Astrocyte of the spinal cord (primary cell): ENCODE measurements at regions not wholly inside any gene's neighbourhood (a gene's known extent, or its start where the extent isn't known, plus 50 kb on each side); places are given as distances from the start of the nearest gene placed in this dataset.

ENCODE experiments used
- DNase-seq: peaks from one replicate; pipeline ENCODE4 v3.0.0; 2011; ENCODE audit warnings: low read depth, low spot score
- H3K4me3 ChIP-seq: 2 replicates; pipeline ENCODE4 v1.5.1; 2011; ENCODE audit warnings: low read depth, mild to moderate bottlenecking, low read length, moderate library complexity
- CTCF ChIP-seq: IDR thresholded peaks from 2 replicates; pipeline ENCODE4 v1.5.1; 2012; ENCODE audit warnings: low read depth, mild to moderate bottlenecking, low read length, inconsistent platforms
- in situ Hi-C: cut with HindIII; loops from 2 replicates; pipeline ENCODE4 v1.10.0; 2017; ENCODE audit warnings: low sequenced_read_pairs

- no peak for TF ChIP-seq CTCF
- no peak for DNase-seq
- H3K4me3 ChIP-seq = no peak overlapping the region
- in situ Hi-C loops = no loop called here
These were observed 225.8 kb downstream of the TTC32 start for GRCh38 chr2:19675856-19676460.

- in situ Hi-C loops = no loop called here
- no peak for TF ChIP-seq CTCF
- no peak overlapping the region for H3K4me3 ChIP-seq
- DNase-seq = no peak
These were observed 226.7 kb downstream of the TTC32 start for GRCh38 chr2:19675003-19675629.

GRCh38 chr2:19674051-19675002 lies 227.5 kb downstream of the TTC32 start:
- in situ Hi-C loops = no loop called here
- DNase-seq = no peak

GRCh38 chr2:19673213-19673791 lies 228.5 kb downstream of the TTC32 start:
- DNase-seq = peak; percentile 41
- no peak for TF ChIP-seq CTCF
- no peak overlapping the region for H3K4me3 ChIP-seq
- in situ Hi-C loops = no loop called here

More at GRCh38 chr2:19674051-19675002, 227.5 kb downstream of the TTC32 start:
- no peak overlapping the region for H3K4me3 ChIP-seq
- no peak for TF ChIP-seq CTCF

GRCh38 chr2:19671916-19672315 lies 229.9 kb downstream of the TTC32 start:
- no peak for TF ChIP-seq CTCF
- H3K4me3 ChIP-seq = no peak overlapping the region
- no peak for DNase-seq
- in situ Hi-C loops = no loop called here

- DNase-seq = no peak
- H3K4me3 ChIP-seq = no peak overlapping the region
- in situ Hi-C loops = no loop called here
- no peak for TF ChIP-seq CTCF
These were observed 230.5 kb downstream of the TTC32 start for GRCh38 chr2:19671311-19671710.
